Peyer's patch (tissue), 4 donors: ENCODE measurements at regions not wholly inside any gene's neighbourhood (a gene's known extent, or its start where the extent isn't known, plus 50 kb on each side); places are given as distances from the start of the nearest gene placed in this dataset.

Experiments
- DNase-seq, 3 donors: peaks; one replicate each; pipeline ENCODE4 v3.0.0-alpha.2; 2017 to 2019
- H3K27ac ChIP-seq, 4 donors: fragments of 200-600 bp; sonication (generic); one replicate each; pipeline ENCODE4 v1.5.1; 2016 to 2019
- H3K27me3 ChIP-seq, 2 donors: fragments of 200-600 bp; sonication (generic); one replicate each; pipeline ENCODE4 v1.5.1; 2019
- H3K36me3 ChIP-seq, 3 donors: fragments of 200-600 bp; sonication (generic); one replicate each; pipeline ENCODE4 v1.5.1; 2016 to 2019
- H3K4me1 ChIP-seq, 4 donors: fragments of 200-600 bp; sonication (generic); one replicate each; pipeline ENCODE4 v1.5.1; 2016 to 2019
- H3K4me3 ChIP-seq, 4 donors: fragments of 200-600 bp; sonication (generic); 1 replicate in 3 of 4; 2 replicates in 1 of 4; pipeline ENCODE4 v1.5.1; 2016 to 2019; ENCODE audit warnings: mild to moderate bottlenecking in 1 of 4
- H3K9me3 ChIP-seq, 4 donors: fragments of 200-600 bp; sonication (generic); one replicate each; pipeline ENCODE4 v1.5.1; 2016 to 2019; ENCODE audit warnings: mild to moderate bottlenecking in 1 of 4
- POLR2A ChIP-seq, 2 donors: fragments of 450-650 bp; IDR thresholded peaks; one replicate each; pipeline ENCODE4 v1.5.1; 2017; ENCODE audit warnings: antibody characterized with exemption in 2 of 2, mild to moderate bottlenecking in 2 of 2, moderate library complexity in 2 of 2
- TF ChIP-seq, protein P1 (sequence below), 6 experiments: fragments of 450-650 bp in 4 of 6; fragments of 200-600 bp in 2 of 6; sonication (generic) in 1 of 6; IDR thresholded peaks; one replicate each; pipeline ENCODE4 v1.5.1; 2017 to 2019; ENCODE audit warnings: antibody characterized with exemption in 6 of 6, mild to moderate bottlenecking in 3 of 6, moderate library complexity in 1 of 6

DNA sequence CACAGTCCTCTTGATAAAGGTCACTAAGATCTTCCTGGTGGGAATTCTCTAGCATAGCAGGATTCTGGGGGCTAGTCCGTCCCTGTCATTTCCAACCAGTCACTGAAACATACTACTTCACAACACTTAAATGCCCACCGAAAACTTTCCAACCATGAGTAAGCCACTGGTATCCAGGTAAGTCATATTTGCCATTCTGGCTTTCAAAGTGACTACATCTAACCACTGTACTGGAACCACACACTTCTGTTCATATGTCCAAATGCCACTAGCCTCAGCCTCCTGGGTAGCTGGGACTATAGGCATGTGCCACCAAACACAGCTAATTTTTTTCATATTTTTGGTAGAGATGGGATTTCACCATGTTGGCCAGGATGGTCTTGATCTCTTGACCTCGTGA lies 64.3 kb upstream of the VANGL1 start:
- no peaks in the 10 kb centered on the region for H3K27me3 ChIP-seq
- no peak for TF ChIP-seq POLR2A (IDR thresholded peaks at IDR 0.05)
- TF ChIP-seq, protein P1, sequence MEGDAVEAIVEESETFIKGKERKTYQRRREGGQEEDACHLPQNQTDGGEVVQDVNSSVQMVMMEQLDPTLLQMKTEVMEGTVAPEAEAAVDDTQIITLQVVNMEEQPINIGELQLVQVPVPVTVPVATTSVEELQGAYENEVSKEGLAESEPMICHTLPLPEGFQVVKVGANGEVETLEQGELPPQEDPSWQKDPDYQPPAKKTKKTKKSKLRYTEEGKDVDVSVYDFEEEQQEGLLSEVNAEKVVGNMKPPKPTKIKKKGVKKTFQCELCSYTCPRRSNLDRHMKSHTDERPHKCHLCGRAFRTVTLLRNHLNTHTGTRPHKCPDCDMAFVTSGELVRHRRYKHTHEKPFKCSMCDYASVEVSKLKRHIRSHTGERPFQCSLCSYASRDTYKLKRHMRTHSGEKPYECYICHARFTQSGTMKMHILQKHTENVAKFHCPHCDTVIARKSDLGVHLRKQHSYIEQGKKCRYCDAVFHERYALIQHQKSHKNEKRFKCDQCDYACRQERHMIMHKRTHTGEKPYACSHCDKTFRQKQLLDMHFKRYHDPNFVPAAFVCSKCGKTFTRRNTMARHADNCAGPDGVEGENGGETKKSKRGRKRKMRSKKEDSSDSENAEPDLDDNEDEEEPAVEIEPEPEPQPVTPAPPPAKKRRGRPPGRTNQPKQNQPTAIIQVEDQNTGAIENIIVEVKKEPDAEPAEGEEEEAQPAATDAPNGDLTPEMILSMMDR (IDR thresholded peaks at IDR 0.05): no peak
- no peak for DNase-seq
- H3K27ac ChIP-seq: no peak overlapping the region
- no peaks in the 10 kb centered on the region for H3K4me1 ChIP-seq
- H3K36me3 ChIP-seq: no peaks in the 10 kb centered on the region
- H3K9me3 ChIP-seq: peaks cover 0 to 10% (median 3%) of the 10 kb centered on the region in 4 donors
- no peak overlapping the region for H3K4me3 ChIP-seq

DNA sequence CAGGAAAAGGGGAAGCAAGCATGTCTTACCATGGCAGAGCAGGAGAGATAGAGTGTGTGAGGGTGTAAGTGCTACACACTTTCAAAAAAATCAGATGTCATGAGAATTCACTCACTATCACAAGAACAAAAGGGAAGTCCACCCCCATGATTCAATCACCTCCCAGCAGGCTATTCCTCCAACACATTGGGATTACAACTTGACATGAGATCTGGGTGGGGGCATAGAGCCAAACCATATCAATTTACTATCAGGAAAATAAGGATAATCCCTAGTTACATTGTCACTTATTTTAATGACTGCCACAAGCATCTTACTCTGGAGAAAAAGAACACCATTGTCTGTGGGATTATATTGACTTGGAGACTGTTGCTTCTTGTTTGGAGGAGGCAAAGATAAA lies 66.1 kb upstream of the VANGL1 start:
- DNase-seq: no peak
- Histone ChIP-seq H3K9me3 (peaks cover 0 to 12% (median 3%) of the 10 kb centered on the region in 4 donors), H3K36me3 (no peaks in the 10 kb centered on the region), H3K4me1 (no peaks in the 10 kb centered on the region), H3K4me3 (no peak overlapping the region), H3K27me3 (no peaks in the 10 kb centered on the region), H3K27ac (no peak overlapping the region)
- TF ChIP-seq POLR2A (IDR thresholded peaks at IDR 0.05): no peak
- TF ChIP-seq, protein P1 (IDR thresholded peaks at IDR 0.05): no peak

DNA sequence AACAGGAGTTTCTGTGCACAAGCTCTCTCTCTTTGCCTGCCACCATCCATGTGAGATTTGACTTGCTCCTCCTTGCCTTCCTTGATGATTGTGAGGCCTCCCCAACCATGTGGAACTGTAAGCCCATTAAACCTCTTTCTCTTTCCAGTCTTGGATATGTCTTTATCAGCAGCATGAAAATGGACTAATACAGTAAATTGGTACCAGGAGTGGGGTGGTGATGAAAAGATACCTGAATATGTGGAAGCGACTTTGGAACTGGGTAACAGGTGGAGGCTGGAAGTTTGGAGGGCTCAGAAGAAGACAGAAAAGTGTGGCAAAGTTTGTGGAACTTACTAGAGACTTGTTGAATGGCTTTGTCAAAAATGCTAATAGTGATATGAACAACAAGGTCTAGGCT lies 69.1 kb upstream of the VANGL1 start:
- Histone ChIP-seq H3K9me3 (peaks cover 0 to 12% (median 3%) of the 10 kb centered on the region in 4 donors), H3K27ac (no peak overlapping the region), H3K36me3 (no peaks in the 10 kb centered on the region), H3K4me3 (no peak overlapping the region), H3K27me3 (no peaks in the 10 kb centered on the region), H3K4me1 (no peaks in the 10 kb centered on the region)
- no peak for DNase-seq
- TF ChIP-seq POLR2A (IDR thresholded peaks at IDR 0.05): no peak
- TF ChIP-seq, protein P1 (IDR thresholded peaks at IDR 0.05): no peak

DNA sequence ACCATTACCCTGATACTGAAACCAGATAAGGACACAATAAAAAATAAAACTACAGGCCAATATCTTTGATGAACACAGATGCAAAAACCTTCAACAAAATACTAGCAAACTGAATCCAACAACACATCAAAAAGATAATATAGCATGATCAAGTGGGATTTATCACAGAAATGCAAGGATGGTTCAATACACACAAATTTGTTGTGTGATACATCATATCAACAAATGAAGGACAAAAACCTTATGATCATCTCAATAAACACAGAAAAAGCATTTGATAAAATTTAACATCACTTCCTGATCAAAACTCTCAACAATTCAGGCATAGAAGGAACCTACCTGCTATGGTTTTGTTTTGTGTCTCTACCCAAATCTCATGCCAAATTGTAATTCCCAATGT lies 74.3 kb upstream of the VANGL1 start:
- H3K27me3 ChIP-seq: no peaks in the 10 kb centered on the region
- H3K4me1 ChIP-seq: no peaks in the 10 kb centered on the region
- no peak for DNase-seq
- H3K9me3 ChIP-seq: peaks cover 0 to 4% (median under 1%) of the 10 kb centered on the region in 4 donors
- no peak overlapping the region for H3K4me3 ChIP-seq
- no peak for TF ChIP-seq POLR2A (IDR thresholded peaks at IDR 0.05)
- TF ChIP-seq, protein P1 (IDR thresholded peaks at IDR 0.05): no peak
- no peaks in the 10 kb centered on the region for H3K36me3 ChIP-seq
- no peak overlapping the region for H3K27ac ChIP-seq

DNA sequence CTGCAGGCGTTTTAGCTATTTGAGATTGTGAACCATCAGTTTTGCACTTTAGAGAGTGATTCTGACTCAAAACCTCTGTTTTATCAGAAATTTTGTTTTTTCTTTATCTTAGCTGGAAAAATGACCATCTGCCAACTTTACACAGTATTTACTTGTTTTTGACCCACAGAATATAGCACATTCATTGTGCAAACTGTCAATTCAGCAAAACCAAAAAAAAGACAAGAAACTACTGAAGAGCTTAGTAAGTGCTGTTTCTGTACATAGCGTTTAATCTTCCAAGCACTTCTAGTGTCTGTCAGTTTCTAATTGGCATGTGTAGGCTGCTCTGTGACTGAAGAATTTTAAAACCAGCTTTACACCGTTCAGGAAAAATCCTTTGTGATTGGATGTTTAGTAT lies 76.0 kb upstream of the VANGL1 start:
- DNase-seq: no peak
- TF ChIP-seq POLR2A (IDR thresholded peaks at IDR 0.05): no peak
- TF ChIP-seq, protein P1 (IDR thresholded peaks at IDR 0.05): no peak
- Histone ChIP-seq H3K27me3 (no peaks in the 10 kb centered on the region), H3K36me3 (no peaks in the 10 kb centered on the region), H3K9me3 (peaks cover 0 to 4% (median 0%) of the 10 kb centered on the region in 4 donors), H3K27ac (no peak overlapping the region), H3K4me1 (no peaks in the 10 kb centered on the region), H3K4me3 (no peak overlapping the region)

DNA sequence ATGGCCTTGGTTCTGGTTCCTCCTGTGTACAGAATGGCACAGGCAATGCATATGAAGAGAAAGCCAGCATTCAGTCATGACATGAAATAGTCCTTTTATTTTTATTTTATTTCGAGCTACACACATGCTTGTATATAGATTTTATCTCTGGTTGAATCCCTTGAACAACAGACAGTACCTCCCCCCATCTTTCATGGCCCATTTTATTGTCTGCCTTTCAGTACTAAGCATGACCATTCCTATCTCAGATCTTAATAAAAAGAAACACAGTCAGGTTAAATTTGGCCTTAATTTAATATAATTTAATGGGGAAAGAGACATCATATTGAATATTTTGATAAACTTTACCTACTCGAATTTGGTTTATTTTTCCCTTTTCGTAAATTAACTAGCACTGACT lies 76.4 kb upstream of the VANGL1 start:
- no peaks in the 10 kb centered on the region for H3K36me3 ChIP-seq
- H3K4me1 ChIP-seq: no peaks in the 10 kb centered on the region
- H3K27me3 ChIP-seq: no peaks in the 10 kb centered on the region
- DNase-seq: no peak
- no peak overlapping the region for H3K27ac ChIP-seq
- peaks cover 0 to 4% (median 0%) of the 10 kb centered on the region in 4 donors for H3K9me3 ChIP-seq
- TF ChIP-seq POLR2A (IDR thresholded peaks at IDR 0.05): no peak
- TF ChIP-seq, protein P1 (IDR thresholded peaks at IDR 0.05): no peak
- H3K4me3 ChIP-seq: no peak overlapping the region
